ENCODE measurements at regions not wholly inside any gene's neighbourhood (a gene's known extent, or its start where the extent isn't known, plus 50 kb on each side); places are given as distances from the start of the nearest gene placed in this dataset.

GRCh38 chr1:244200596-244200995 lies 149.5 kb downstream of the ZBTB18 start:
- 82 to 96% (median 89%) methylated on average over 8 of the region's 8 CpGs for WGBS, 3 donors
- intact Hi-C loops (cut with DNase I): no loop called here
- Histone ChIP-seq H3K36me3 (no peaks in the 10 kb centered on the region), H3K27ac (no peak overlapping the region), H3K4me3 (no peak overlapping the region), H3K27me3 (no peaks in the 10 kb centered on the region), H3K9me3 (no peaks in the 10 kb centered on the region), H3K4me1 (ENCODE audit: insufficient read depth) (no peaks in the 10 kb centered on the region)
- TF ChIP-seq EP300 (IDR thresholded peaks at IDR 0.05): no peak
- no peak for TF ChIP-seq POLR2A (IDR thresholded peaks at IDR 0.05)
- TF ChIP-seq CTCF (IDR thresholded peaks at IDR 0.05): no peak
- DNase-seq: no peak

- intact Hi-C loops (cut with DNase I): no loop called here
- no peak overlapping the region for H3K4me3 ChIP-seq
- TF ChIP-seq EP300 (IDR thresholded peaks at IDR 0.05): no peak
- TF ChIP-seq POLR2A (IDR thresholded peaks at IDR 0.05): no peak
- no peak for TF ChIP-seq CTCF (IDR thresholded peaks at IDR 0.05)
- 89 to 96% (median 91%) methylated on average over 8 of the region's 8 CpGs for WGBS, 3 donors
- H3K27ac ChIP-seq: no peak overlapping the region
- no peaks in the 10 kb centered on the region for H3K4me1 ChIP-seq (ENCODE audit: insufficient read depth)
- DNase-seq: no peak
- no peaks in the 10 kb centered on the region for H3K36me3 ChIP-seq
- H3K9me3 ChIP-seq: no peaks in the 10 kb centered on the region
- H3K27me3 ChIP-seq: no peaks in the 10 kb centered on the region
Measured at GRCh38 chr1:244201750-244202149, 150.7 kb downstream of the ZBTB18 start.

- H3K9me3 ChIP-seq: no peaks in the 10 kb centered on the region
- no peak overlapping the region for H3K27ac ChIP-seq
- intact Hi-C loops (cut with DNase I): no loop called here
- no peaks in the 10 kb centered on the region for H3K4me1 ChIP-seq (ENCODE audit: insufficient read depth)
- H3K4me3 ChIP-seq: no peak overlapping the region
- DNase-seq: no peak
- H3K36me3 ChIP-seq: no peaks in the 10 kb centered on the region
- TF ChIP-seq CTCF (IDR thresholded peaks at IDR 0.05): no peak
- TF ChIP-seq EP300 (IDR thresholded peaks at IDR 0.05): no peak
- no peak for TF ChIP-seq POLR2A (IDR thresholded peaks at IDR 0.05)
- H3K27me3 ChIP-seq: no peaks in the 10 kb centered on the region
- 78 to 86% (median 81%) methylated on average over 9 of the region's 9 CpGs for WGBS, 3 donors
Measured at GRCh38 chr1:244204004-244204403, 152.9 kb downstream of the ZBTB18 start.

GRCh38 chr1:244205171-244205570 lies 154.1 kb downstream of the ZBTB18 start:
- no peaks in the 10 kb centered on the region for H3K9me3 ChIP-seq
- no peaks in the 10 kb centered on the region for H3K4me1 ChIP-seq (ENCODE audit: insufficient read depth)
- no peak overlapping the region for H3K4me3 ChIP-seq
- no peak for TF ChIP-seq EP300 (IDR thresholded peaks at IDR 0.05)
- no peak for TF ChIP-seq POLR2A (IDR thresholded peaks at IDR 0.05)
- no peak for TF ChIP-seq CTCF (IDR thresholded peaks at IDR 0.05)
- DNase-seq: no peak
- H3K27me3 ChIP-seq: no peaks in the 10 kb centered on the region
- no peaks in the 10 kb centered on the region for H3K36me3 ChIP-seq
- H3K27ac ChIP-seq: no peak overlapping the region
- WGBS, 3 donors: 77 to 85% (median 82%) methylated on average over 3 of the region's 3 CpGs
- intact Hi-C loops (cut with DNase I): no loop called here

- no peak overlapping the region for H3K27ac ChIP-seq
- no peak for DNase-seq
- no peaks in the 10 kb centered on the region for H3K27me3 ChIP-seq
- H3K4me1 ChIP-seq (ENCODE audit: insufficient read depth): no peaks in the 10 kb centered on the region
- WGBS, 3 donors: 91 to 98% (median 95%) methylated on average over 3 of the region's 3 CpGs
- H3K36me3 ChIP-seq: no peaks in the 10 kb centered on the region
- intact Hi-C loops (cut with DNase I): no loop called here
- no peaks in the 10 kb centered on the region for H3K9me3 ChIP-seq
- no peak for TF ChIP-seq CTCF (IDR thresholded peaks at IDR 0.05)
- no peak for TF ChIP-seq POLR2A (IDR thresholded peaks at IDR 0.05)
- TF ChIP-seq EP300 (IDR thresholded peaks at IDR 0.05): no peak
- no peak overlapping the region for H3K4me3 ChIP-seq
Measured at GRCh38 chr1:244205906-244206305, 154.8 kb downstream of the ZBTB18 start.

Data from ovary (tissue), 7 donors.